Right lobe of liver (tissue), 4 donors: ENCODE measurements at regions not wholly inside any gene's neighbourhood (a gene's known extent, or its start where the extent isn't known, plus 50 kb on each side); places are given as distances from the start of the nearest gene placed in this dataset.

Source experiments
- POLR2A ChIP-seq: fragments of 450-650 bp; IDR thresholded peaks from one replicate; pipeline ENCODE4 v1.6.1; 2017; ENCODE audit warnings: antibody characterized with exemption, mild to moderate bottlenecking
- TF ChIP-seq, protein P1 (sequence below), 4 donors: fragments of 200-600 bp in 3 of 4; fragments of 450-650 bp in 1 of 4; IDR thresholded peaks; one replicate each; pipeline versions ENCODE4 v1.5.1 to v1.8.0; 2016 to 2022; ENCODE audit warnings: antibody characterized with exemption in 4 of 4, mild to moderate bottlenecking in 2 of 4
- donor health status: DM: no; HTN: no; CAD: no.
- donor health status: DM: no; HTN: no; CAD: no.
- donor health status: DM: no; HTN: yes; CAD: no.

DNA sequence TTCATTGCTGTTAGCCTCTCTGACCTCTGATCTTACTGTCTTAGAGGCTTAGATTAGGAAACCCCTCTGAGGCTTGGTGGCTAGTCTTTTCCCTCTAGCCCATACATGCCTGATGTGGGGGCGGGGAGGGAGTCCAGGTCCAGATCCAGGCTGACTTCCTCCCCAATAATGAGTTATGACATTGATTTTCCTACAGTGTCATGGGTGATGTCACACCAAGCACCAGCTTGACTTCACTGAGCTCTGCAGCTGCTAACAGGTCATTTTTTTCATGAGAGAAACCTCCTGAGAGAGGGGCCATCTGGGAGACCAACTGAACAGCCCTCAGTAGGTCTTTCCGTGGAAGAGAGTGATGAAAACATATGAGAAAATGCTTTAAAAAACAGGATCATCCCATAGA, 180.2 kb upstream of the N4BP1 start:
- TF ChIP-seq, protein P1, sequence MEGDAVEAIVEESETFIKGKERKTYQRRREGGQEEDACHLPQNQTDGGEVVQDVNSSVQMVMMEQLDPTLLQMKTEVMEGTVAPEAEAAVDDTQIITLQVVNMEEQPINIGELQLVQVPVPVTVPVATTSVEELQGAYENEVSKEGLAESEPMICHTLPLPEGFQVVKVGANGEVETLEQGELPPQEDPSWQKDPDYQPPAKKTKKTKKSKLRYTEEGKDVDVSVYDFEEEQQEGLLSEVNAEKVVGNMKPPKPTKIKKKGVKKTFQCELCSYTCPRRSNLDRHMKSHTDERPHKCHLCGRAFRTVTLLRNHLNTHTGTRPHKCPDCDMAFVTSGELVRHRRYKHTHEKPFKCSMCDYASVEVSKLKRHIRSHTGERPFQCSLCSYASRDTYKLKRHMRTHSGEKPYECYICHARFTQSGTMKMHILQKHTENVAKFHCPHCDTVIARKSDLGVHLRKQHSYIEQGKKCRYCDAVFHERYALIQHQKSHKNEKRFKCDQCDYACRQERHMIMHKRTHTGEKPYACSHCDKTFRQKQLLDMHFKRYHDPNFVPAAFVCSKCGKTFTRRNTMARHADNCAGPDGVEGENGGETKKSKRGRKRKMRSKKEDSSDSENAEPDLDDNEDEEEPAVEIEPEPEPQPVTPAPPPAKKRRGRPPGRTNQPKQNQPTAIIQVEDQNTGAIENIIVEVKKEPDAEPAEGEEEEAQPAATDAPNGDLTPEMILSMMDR (IDR thresholded peaks at IDR 0.05) = no peak
- no peak for TF ChIP-seq POLR2A
